ENCODE measurements at regions not wholly inside any gene's neighbourhood (a gene's known extent, or its start where the extent isn't known, plus 50 kb on each side); places are given as distances from the start of the nearest gene placed in this dataset.

GRCh38 chr13:62173958-62174357 is 758.3 kb upstream of the PCDH20 start:
- Histone ChIP-seq H3K27me3 (ENCODE audit: control insufficient read depth, insufficient read depth, low read length) (no peaks in the 10 kb centered on the region), H3K9me3 (ENCODE audit: control insufficient read depth, insufficient read depth, low read length) (peaks cover 2% of the 10 kb centered on the region; the same call in 1 of the 2 replicates), H3K27ac (ENCODE audit: low read depth, low read length) (no peak overlapping the region), H3K4me3 (ENCODE audit: low read depth, low read length) (no peak overlapping the region)
- TF ChIP-seq, protein P1, sequence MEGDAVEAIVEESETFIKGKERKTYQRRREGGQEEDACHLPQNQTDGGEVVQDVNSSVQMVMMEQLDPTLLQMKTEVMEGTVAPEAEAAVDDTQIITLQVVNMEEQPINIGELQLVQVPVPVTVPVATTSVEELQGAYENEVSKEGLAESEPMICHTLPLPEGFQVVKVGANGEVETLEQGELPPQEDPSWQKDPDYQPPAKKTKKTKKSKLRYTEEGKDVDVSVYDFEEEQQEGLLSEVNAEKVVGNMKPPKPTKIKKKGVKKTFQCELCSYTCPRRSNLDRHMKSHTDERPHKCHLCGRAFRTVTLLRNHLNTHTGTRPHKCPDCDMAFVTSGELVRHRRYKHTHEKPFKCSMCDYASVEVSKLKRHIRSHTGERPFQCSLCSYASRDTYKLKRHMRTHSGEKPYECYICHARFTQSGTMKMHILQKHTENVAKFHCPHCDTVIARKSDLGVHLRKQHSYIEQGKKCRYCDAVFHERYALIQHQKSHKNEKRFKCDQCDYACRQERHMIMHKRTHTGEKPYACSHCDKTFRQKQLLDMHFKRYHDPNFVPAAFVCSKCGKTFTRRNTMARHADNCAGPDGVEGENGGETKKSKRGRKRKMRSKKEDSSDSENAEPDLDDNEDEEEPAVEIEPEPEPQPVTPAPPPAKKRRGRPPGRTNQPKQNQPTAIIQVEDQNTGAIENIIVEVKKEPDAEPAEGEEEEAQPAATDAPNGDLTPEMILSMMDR (IDR thresholded peaks at IDR 0.05; ENCODE audit: low read depth, low read length): no peak
- no peak for DNase-seq (ENCODE audit: low read depth, low spot score)
- CTCF ChIA-PET: no interaction called here
- POLR2A ChIA-PET: no interaction called here

- Histone ChIP-seq H3K4me3 (ENCODE audit: low read depth, low read length) (no peak overlapping the region), H3K9me3 (ENCODE audit: control insufficient read depth, insufficient read depth, low read length) (peaks cover 16% of the 10 kb centered on the region), H3K27ac (ENCODE audit: low read depth, low read length) (no peak overlapping the region), H3K27me3 (ENCODE audit: control insufficient read depth, insufficient read depth, low read length) (no peaks in the 10 kb centered on the region)
- TF ChIP-seq, protein P1 (IDR thresholded peaks at IDR 0.05; ENCODE audit: low read depth, low read length): no peak
- ChIA-PET POLR2A (no interaction called here), CTCF (no interaction called here)
- no peak for DNase-seq (ENCODE audit: low read depth, low spot score)
Measured at GRCh38 chr13:62171697-62172096, 756.0 kb upstream of the PCDH20 start.

- H3K27ac ChIP-seq (ENCODE audit: low read depth, low read length): no peak overlapping the region
- no peak overlapping the region for H3K4me3 ChIP-seq (ENCODE audit: low read depth, low read length)
- no peak for DNase-seq (ENCODE audit: low read depth, low spot score)
- no peaks in the 10 kb centered on the region for H3K27me3 ChIP-seq (ENCODE audit: control insufficient read depth, insufficient read depth, low read length)
- H3K9me3 ChIP-seq (ENCODE audit: control insufficient read depth, insufficient read depth, low read length): peaks cover 16% of the 10 kb centered on the region
- ChIA-PET POLR2A (no interaction called here), CTCF (no interaction called here)
- TF ChIP-seq, protein P1 (IDR thresholded peaks at IDR 0.05; ENCODE audit: low read depth, low read length): no peak
Measured at GRCh38 chr13:62168891-62169290, 753.2 kb upstream of the PCDH20 start.

DNA sequence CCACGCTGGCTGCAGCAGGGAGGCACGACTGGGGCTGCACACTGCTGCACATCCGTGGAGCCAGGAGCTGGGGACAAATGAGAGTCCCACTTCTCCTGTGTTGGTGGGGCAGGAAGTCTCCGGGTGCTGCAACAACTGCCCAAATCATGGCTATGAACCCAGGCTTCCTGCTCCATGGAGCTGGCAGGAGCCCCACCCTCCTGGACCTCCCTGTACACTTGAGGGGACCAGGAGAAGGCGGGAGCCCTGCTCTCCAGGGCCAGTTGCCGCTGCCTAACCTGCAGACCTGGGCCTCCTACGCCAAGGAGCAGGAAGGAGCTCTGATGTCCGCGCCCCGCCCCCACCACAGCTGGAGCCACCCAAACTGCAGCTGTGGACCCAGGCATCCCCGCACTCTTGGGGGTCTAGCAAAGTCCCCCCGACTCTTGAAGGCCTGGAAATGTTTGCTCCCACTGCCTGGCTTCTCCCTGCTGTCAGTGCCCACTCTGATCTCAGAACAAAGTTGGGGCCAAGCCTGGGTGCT is 752.1 kb upstream of the PCDH20 start:
- Histone ChIP-seq H3K27me3 (ENCODE audit: control insufficient read depth, insufficient read depth, low read length) (no peaks in the 10 kb centered on the region), H3K4me3 (ENCODE audit: low read depth, low read length) (no peak overlapping the region), H3K27ac (ENCODE audit: low read depth, low read length) (no peak overlapping the region), H3K9me3 (ENCODE audit: control insufficient read depth, insufficient read depth, low read length) (peaks cover 16% of the 10 kb centered on the region)
- DNase-seq (ENCODE audit: low read depth, low spot score): no peak
- TF ChIP-seq, protein P1 (IDR thresholded peaks at IDR 0.05; ENCODE audit: low read depth, low read length): no peak
- ChIA-PET CTCF (interaction anchor here (0.5 kb wide), 1 partner anchor 81 kb away, joined by 6 read pairs; no protein-coding TSS in a partner anchor), POLR2A (no interaction called here)

DNA sequence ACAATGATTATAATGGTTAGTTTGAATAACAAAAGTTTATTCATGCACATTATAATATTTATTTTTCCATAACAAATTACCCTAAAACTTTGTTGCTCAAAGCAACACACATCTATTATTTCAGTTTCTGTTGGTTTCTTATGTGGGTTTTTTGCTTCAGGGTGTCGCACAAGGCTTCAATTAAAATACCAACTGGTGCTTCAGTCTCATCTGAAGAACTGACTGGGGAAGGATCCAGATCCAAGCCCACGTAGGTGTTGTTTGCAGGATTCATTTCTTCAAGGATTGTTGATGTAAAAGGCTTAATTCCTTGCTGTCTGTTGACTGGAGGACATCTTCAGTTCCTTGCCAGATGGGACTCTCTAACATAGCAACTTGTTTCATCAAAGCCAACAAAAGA is 747.2 kb upstream of the PCDH20 start:
- no peaks in the 10 kb centered on the region for H3K27me3 ChIP-seq (ENCODE audit: control insufficient read depth, insufficient read depth, low read length)
- no peak overlapping the region for H3K27ac ChIP-seq (ENCODE audit: low read depth, low read length)
- H3K4me3 ChIP-seq (ENCODE audit: low read depth, low read length): no peak overlapping the region
- TF ChIP-seq, protein P1 (IDR thresholded peaks at IDR 0.05; ENCODE audit: low read depth, low read length): no peak
- POLR2A ChIA-PET: no interaction called here
- CTCF ChIA-PET: no interaction called here
- no peak for DNase-seq (ENCODE audit: low read depth, low spot score)
- H3K9me3 ChIP-seq (ENCODE audit: control insufficient read depth, insufficient read depth, low read length): peaks cover 5% of the 10 kb centered on the region

Data from AG04450 (cell line).